Lower lobe of right lung (tissue), 2 donors: ENCODE measurements at regions not wholly inside any gene's neighbourhood (a gene's known extent, or its start where the extent isn't known, plus 50 kb on each side); places are given as distances from the start of the nearest gene placed in this dataset.
"Not testable (repeated sequence)": the region's sequence is repeated elsewhere in the genome, so short reads cannot be mapped to it uniquely, and the experiment has no call there.

ENCODE experiments used
- ATAC-seq, 2 donors: fragments of 200-7000 bp; cut with Tn5 transposase; one replicate each; pipeline ENCODE4 v1.9.1; 2020 to 2022; ENCODE audit warnings: mild to moderate bottlenecking in 2 of 2, moderate library complexity in 2 of 2
- DNase-seq: peaks from one replicate; pipeline ENCODE4 v3.0.0-alpha.2; 2020
- H3K27ac ChIP-seq: fragments of 200-600 bp; one replicate; pipeline ENCODE4 v1.8.0; 2022
- H3K27me3 ChIP-seq: fragments of 200-600 bp; one replicate; pipeline ENCODE4 v1.8.0; 2022; ENCODE audit warnings: low read depth
- H3K36me3 ChIP-seq: fragments of 200-600 bp; one replicate; pipeline ENCODE4 v1.8.0; 2022; ENCODE audit warnings: mild to moderate bottlenecking
- H3K4me1 ChIP-seq: fragments of 200-600 bp; one replicate; pipeline ENCODE4 v1.8.0; 2022
- H3K4me3 ChIP-seq: fragments of 200-600 bp; one replicate; pipeline ENCODE4 v1.8.0; 2022; ENCODE audit warnings: mild to moderate bottlenecking
- H3K9me3 ChIP-seq: fragments of 200-600 bp; one replicate; pipeline ENCODE4 v1.8.0; 2022
- CTCF ChIP-seq: fragments of 200-600 bp; IDR thresholded peaks from one replicate; pipeline ENCODE4 v1.8.0; 2022; ENCODE audit warnings: antibody characterized with exemption, mild to moderate bottlenecking
- intact Hi-C: fragments of 100-400 bp; cut with DNase I; formaldehyde crosslinking; loops from one replicate; pipeline ENCODE4 v1.11.0; 2022
- donor health status: DM: no; HTN: yes; CAD: no; lungs with severe emphysema.

GRCh38 chr11:116368784-116369183, 404.0 kb downstream of the BUD13 start:
- no peak for TF ChIP-seq CTCF
- H3K36me3 ChIP-seq, result no peaks in the 10 kb centered on the region
- H3K4me3 ChIP-seq, result no peak overlapping the region
- ATAC-seq (no peak), DNase-seq (no peak)
- no peaks in the 10 kb centered on the region for H3K27me3 ChIP-seq
- H3K4me1 ChIP-seq, result no peaks in the 10 kb centered on the region
- H3K9me3 ChIP-seq, result no peaks in the 10 kb centered on the region
- H3K27ac ChIP-seq, result no peak overlapping the region
- intact Hi-C loops, result no loop called here

GRCh38 chr11:116366980-116367645, 405.7 kb downstream of the BUD13 start:
- DNase-seq, result no peak

GRCh38 chr11:116366451-116366850, 406.3 kb downstream of the BUD13 start:
- no peak for ATAC-seq
- TF ChIP-seq CTCF, result no peak
- peaks cover under 1% of the 10 kb centered on the region for H3K4me1 ChIP-seq
- H3K36me3 ChIP-seq, result no peaks in the 10 kb centered on the region
- H3K9me3 ChIP-seq, result no peaks in the 10 kb centered on the region
- H3K27me3 ChIP-seq, result no peaks in the 10 kb centered on the region
- intact Hi-C loops, result no loop called here
- no peak overlapping the region for H3K27ac ChIP-seq
- no peak for DNase-seq
- H3K4me3 ChIP-seq, result no peak overlapping the region

More at GRCh38 chr11:116366980-116367645, 405.7 kb downstream of the BUD13 start:
- no peak for ATAC-seq
- H3K9me3 ChIP-seq, result no peaks in the 10 kb centered on the region
- intact Hi-C loops, result no loop called here
- no peaks in the 10 kb centered on the region for H3K27me3 ChIP-seq
- H3K4me3 ChIP-seq, result no peak overlapping the region
- H3K27ac ChIP-seq, result no peak overlapping the region
- H3K36me3 ChIP-seq, result no peaks in the 10 kb centered on the region
- H3K4me1 ChIP-seq, result no peaks in the 10 kb centered on the region
- TF ChIP-seq CTCF, result no peak

- DNase-seq, H3K4me1 ChIP-seq, H3K27ac ChIP-seq, intact Hi-C loops, H3K36me3 ChIP-seq, H3K9me3 ChIP-seq, H3K4me3 ChIP-seq, ATAC-seq, H3K27me3 ChIP-seq: not testable (repeated sequence)
Measured at GRCh38 chr11:116364925-116365324, 407.9 kb downstream of the BUD13 start.

- no peak overlapping the region for H3K4me3 ChIP-seq
- TF ChIP-seq CTCF, result no peak
- peaks cover 7% of the 10 kb centered on the region for H3K4me1 ChIP-seq
- H3K36me3 ChIP-seq, result no peaks in the 10 kb centered on the region
- H3K27ac ChIP-seq, result no peak overlapping the region
- DNase-seq, result no peak
- peak; percentile 78 to 87 for ATAC-seq
- H3K27me3 ChIP-seq, result no peaks in the 10 kb centered on the region
- intact Hi-C loops, result no loop called here
- no peaks in the 10 kb centered on the region for H3K9me3 ChIP-seq
Measured at GRCh38 chr11:116364348-116364747, 408.4 kb downstream of the BUD13 start.

- no peak overlapping the region for H3K27ac ChIP-seq
- intact Hi-C loops, result no loop called here
- H3K36me3 ChIP-seq, result no peaks in the 10 kb centered on the region
- H3K4me3 ChIP-seq, result no peak overlapping the region
- no peak for DNase-seq
- no peak for ATAC-seq
- H3K27me3 ChIP-seq, result peaks cover 11% of the 10 kb centered on the region
- TF ChIP-seq CTCF, result no peak
- H3K4me1 ChIP-seq, result peaks cover 19% of the 10 kb centered on the region
- no peaks in the 10 kb centered on the region for H3K9me3 ChIP-seq
Measured at GRCh38 chr11:116360221-116360941, 412.4 kb downstream of the BUD13 start.
